ENCODE measurements at regions not wholly inside any gene's neighbourhood (a gene's known extent, or its start where the extent isn't known, plus 50 kb on each side); places are given as distances from the start of the nearest gene placed in this dataset.

- TF ChIP-seq CTCF (IDR thresholded peaks at IDR 0.05) (no peak), POLR2A (IDR thresholded peaks at IDR 0.05) (no peak)
These were observed 409.8 kb downstream of the DAD1 start for GRCh38 chr14:22179190-22179589.
